ENCODE measurements at regions not wholly inside any gene's neighbourhood (a gene's known extent, or its start where the extent isn't known, plus 50 kb on each side); places are given as distances from the start of the nearest gene placed in this dataset.

GRCh38 chr15:99454107-99454809 lies 111.5 kb upstream of the MEF2A start:
- ChIA-PET POLR2A (no interaction called here), CTCF (interaction anchor here (2.4 kb wide), 1 partner anchor 250 kb away, joined by 7 read pairs; no protein-coding TSS in a partner anchor)

GRCh38 chr15:99454941-99455788 lies 110.6 kb upstream of the MEF2A start:
- ChIA-PET POLR2A (interaction anchor here (0.7 kb wide), 1 partner anchor 288 kb away, joined by 6 read pairs; no protein-coding TSS in a partner anchor), CTCF (interaction anchor here (0.6 to 2.4 kb wide), 3 partner anchors 46 to 249 kb away, joined by 3 to 7 read pairs (median 5); no protein-coding TSS in a partner anchor)
- Mint-ChIP-seq H3K4me3 (no peak overlapping the region), H3K36me3 (no peaks in the 10 kb centered on the region), H3K27me3 (ENCODE audit: low read depth) (no peaks in the 10 kb centered on the region), H3K4me1 (0 out of 2 replicates have a peak, but pooled peaks cover 4% of the 10 kb centered on the region), H3K27ac (no peak overlapping the region), H3K9me3 (peaks cover 5% of the 10 kb centered on the region)
- DNase-seq (ENCODE audit: low spot score) (no peak), ATAC-seq (no peak)
- TF ChIP-seq ELF4 (CRISPR knock-in tag; IDR thresholded peaks at IDR 0.05; ENCODE audit: low read depth) (no peak), ZNF671 (CRISPR knock-in tag; IDR thresholded peaks at IDR 0.05) (no peak), ZNF232 (CRISPR knock-in tag; IDR thresholded peaks at IDR 0.05) (no peak), PREB (CRISPR knock-in tag; IDR thresholded peaks at IDR 0.05; ENCODE audit: borderline replicate concordance) (no peak), CBFB (CRISPR knock-in tag; IDR thresholded peaks at IDR 0.05; ENCODE audit: low read depth) (no peak), PRRX2 (CRISPR knock-in tag; IDR thresholded peaks at IDR 0.05) (no peak), ZNF317 (CRISPR knock-in tag; IDR thresholded peaks at IDR 0.05; ENCODE audit: borderline replicate concordance, low read depth) (no peak), JAZF1 (CRISPR knock-in tag; IDR thresholded peaks at IDR 0.05) (no peak), NFYB (CRISPR knock-in tag; conservative IDR thresholded peaks at IDR 0.05; ENCODE audit: low read depth) (no peak), USF1 (CRISPR knock-in tag; IDR thresholded peaks at IDR 0.05) (no peak), ZBTB43 (CRISPR knock-in tag; IDR thresholded peaks at IDR 0.05) (no peak), ERG (CRISPR knock-in tag; IDR thresholded peaks at IDR 0.05) (no peak), IRF1 (CRISPR knock-in tag; IDR thresholded peaks at IDR 0.05) (no peak)

More at GRCh38 chr15:99454107-99454809, 111.5 kb upstream of the MEF2A start:
- ATAC-seq: no peak
- no peaks in the 10 kb centered on the region for H3K27me3 Mint-ChIP-seq (ENCODE audit: low read depth)
- H3K36me3 Mint-ChIP-seq: no peaks in the 10 kb centered on the region
- no peak for DNase-seq (ENCODE audit: low spot score)
- H3K4me3 Mint-ChIP-seq: no peak overlapping the region
- H3K9me3 Mint-ChIP-seq: no peaks in the 10 kb centered on the region
- no peak overlapping the region for H3K27ac Mint-ChIP-seq
- H3K4me1 Mint-ChIP-seq: 0 out of 2 replicates have a peak, but pooled peaks cover 4% of the 10 kb centered on the region
- TF ChIP-seq ATF2 (CRISPR knock-in tag; IDR thresholded peaks at IDR 0.05; ENCODE audit: borderline replicate concordance, low read depth) (no peak), MXD4 (CRISPR knock-in tag; IDR thresholded peaks at IDR 0.05; ENCODE audit: borderline replicate concordance) (no peak)

Measured in WTC11 (cell line).